A549 (cell line): ENCODE measurements at regions not wholly inside any gene's neighbourhood (a gene's known extent, or its start where the extent isn't known, plus 50 kb on each side); places are given as distances from the start of the nearest gene placed in this dataset.
A peak's percentile ranks its signal among the peaks of the same experiment; 100 is the strongest.
"Not testable (repeated sequence)": the region's sequence is repeated elsewhere in the genome, so short reads cannot be mapped to it uniquely, and the experiment has no call there.

ENCODE experiments used
- ATAC-seq, 2 experiments: fragments of 200-7000 bp in 1 of 2; fragments of >200 bp in 1 of 2; cut with Nextera tagmentation in 1 of 2; cut with Tn5 transposase in 1 of 2; 3 replicates each; pipeline versions ENCODE4 v1.8.0 to v1.9.1; 2018 to 2020; ENCODE audit warnings: mild to moderate bottlenecking in 1 of 2, moderate library complexity in 1 of 2
- CTCF ChIA-PET: fragments of 300-600 bp; sonication (Branson Sonifier 250); formaldehyde crosslinking; extraction: SDS; loops from one replicate; lab custom pipeline; 2021; ENCODE audit warnings: antibody characterized with exemption, inconsistent platforms; lab: Yijun Ruan, JAX
- POLR2A ChIA-PET: fragments of 350-600 bp; formaldehyde crosslinking; extraction: SDS; loops from one replicate; lab custom pipeline; 2021; ENCODE audit warnings: antibody characterized with exemption, inconsistent platforms; lab: Yijun Ruan, JAX
- DNase-seq, 2 experiments: peaks; one replicate each; pipeline versions ENCODE4 v3.0.0 to v3.0.0-alpha.2; 2011 to 2016; ENCODE audit warnings: low read depth in 1 of 2, low spot score in 1 of 2
- FAIRE-seq: peaks from 2 replicates; lab custom pipeline; 2011; peaks lifted over from hg19 to GRCh38; lab: Jason Lieb, UNC
- H3K27ac ChIP-seq, 2 experiments: fragments of >200 bp; sonication (Bioruptor Twin); formaldehyde crosslinking; 3 replicates each; pipeline ENCODE4 v1.5.1; 2016 to 2017
- H3K4me1 ChIP-seq: fragments of >200 bp; sonication (Bioruptor Twin); formaldehyde crosslinking; 3 replicates; pipeline ENCODE4 v1.6.1; 2016
- H3K4me2 ChIP-seq: fragments of >200 bp; sonication (Bioruptor Twin); formaldehyde crosslinking; 3 replicates; pipeline ENCODE4 v1.6.1; 2016
- H3K4me3 ChIP-seq: fragments of >200 bp; sonication (Bioruptor Twin); formaldehyde crosslinking; 3 replicates; pipeline ENCODE4 v1.5.1; 2016
- H3K9me3 ChIP-seq: fragments of >200 bp; sonication (Bioruptor Twin); formaldehyde crosslinking; 3 replicates; pipeline ENCODE4 v1.6.1; 2016
- ATOH8 ChIP-seq: fragments of 250-450 bp; sonication (Bioruptor Pico); IDR thresholded peaks from 2 replicates; pipeline ENCODE4 v1.5.0; 2020; ENCODE audit warnings: low read depth, mild to moderate bottlenecking, moderate library complexity
- EHMT2 ChIP-seq: fragments of 200-600 bp; sonication (generic); IDR thresholded peaks from 2 replicates; pipeline ENCODE4 v1.6.1; 2016; ENCODE audit warnings: antibody characterized with exemption, low read depth, mild to moderate bottlenecking, moderate library complexity
- ESRRA ChIP-seq: fragments of 150-350 bp; IDR thresholded peaks from 2 replicates; pipeline ENCODE4 v1.6.1; 2014; ENCODE audit warnings: mild to moderate bottlenecking, low read length, borderline replicate concordance
- HOXB13 ChIP-seq: fragments of 250-450 bp; sonication (Bioruptor Pico); IDR thresholded peaks from 2 replicates; pipeline ENCODE4 v1.5.0; 2020; ENCODE audit warnings: low read depth, mild to moderate bottlenecking, moderate library complexity
- HOXB5 ChIP-seq: fragments of 250-450 bp; sonication (Bioruptor Pico); IDR thresholded peaks from 2 replicates; pipeline ENCODE4 v1.5.0; 2020; ENCODE audit warnings: mild to moderate bottlenecking, moderate library complexity
- JUN ChIP-seq, 2 experiments: fragments of >200 bp; sonication (Bioruptor Twin); formaldehyde crosslinking; IDR thresholded peaks; 2 replicates in 1 of 2; 3 replicates in 1 of 2; pipeline ENCODE4 v1.6.1; 2016 to 2017
- KDM5A ChIP-seq: fragments of 200-600 bp; sonication (generic); IDR thresholded peaks from 2 replicates; pipeline ENCODE4 v1.6.1; 2016; ENCODE audit warnings: antibody characterized with exemption, mild to moderate bottlenecking
- MAFK ChIP-seq: fragments of 450-650 bp; IDR thresholded peaks from 2 replicates; pipeline ENCODE4 v1.6.1; 2014; ENCODE audit not compliant: partially characterized antibody
- MAX ChIP-seq: IDR thresholded peaks from 2 replicates; pipeline ENCODE4 v1.6.1; 2012
- NFE2L2 ChIP-seq: fragments of 150-350 bp; conservative IDR thresholded peaks from 2 replicates; pipeline ENCODE4 v1.6.1; 2014; ENCODE audit warnings: low read length
- NR3C1 ChIP-seq: fragments of >200 bp; sonication (Bioruptor Twin); formaldehyde crosslinking; IDR thresholded peaks from 3 replicates; pipeline ENCODE4 v1.6.1; 2017
- RFX5 ChIP-seq: fragments of 450-650 bp; IDR thresholded peaks from 2 replicates; pipeline ENCODE4 v1.7.1; 2014; ENCODE audit warnings: antibody characterized with exemption, mild to moderate bottlenecking, moderate library complexity
- SMC3 ChIP-seq: fragments of >200 bp; sonication (Bioruptor Twin); formaldehyde crosslinking; IDR thresholded peaks from 3 replicates; pipeline ENCODE4 v1.6.1; 2018; ENCODE audit warnings: inconsistent platforms
- TFCP2L1 ChIP-seq: fragments of 250-450 bp; sonication (Bioruptor Pico); IDR thresholded peaks from 2 replicates; pipeline ENCODE4 v1.5.0; 2021; ENCODE audit warnings: mild to moderate bottlenecking
- USF2 ChIP-seq: fragments of 450-650 bp; IDR thresholded peaks from 2 replicates; pipeline ENCODE4 v1.6.1; 2014; ENCODE audit warnings: antibody characterized with exemption
- WGBS: methylation state at CpG from one replicate; pipeline ENCODE4 v1.1.6; 2017; ENCODE audit errors: missing lambda C conversion rate; 5-methylcytosine and 5-hydroxymethylcytosine counted together

- no peak for DNase-seq
- Histone ChIP-seq H3K9me3 (no peaks in the 10 kb centered on the region), H3K27ac (no peak overlapping the region), H3K4me1 (no peaks in the 10 kb centered on the region), H3K4me3 (no peak overlapping the region), H3K4me2 (no peak overlapping the region)
- no peak for FAIRE-seq
- 26% methylated on average over 1 of the region's 1 CpG for WGBS
- TF ChIP-seq HOXB13 (CRISPR knock-in tag), result no peak
- no peak for TF ChIP-seq ESRRA
- no peak for TF ChIP-seq ATOH8 (CRISPR knock-in tag)
- no peak for TF ChIP-seq HOXB5 (CRISPR knock-in tag)
- TF ChIP-seq JUN (IDR thresholded peaks at IDR 0.05), result no peak
- no peak for TF ChIP-seq MAFK
- no peak for TF ChIP-seq SMC3
- no peak for TF ChIP-seq USF2
- no peak for TF ChIP-seq KDM5A
- no peak for TF ChIP-seq RFX5
- TF ChIP-seq NR3C1, result no peak
- no peak for TF ChIP-seq NFE2L2
- no peak for TF ChIP-seq EHMT2
- ATAC-seq, result no peak
- CTCF ChIA-PET, result interaction anchor here (0.6 to 1.6 kb wide), 2 partner anchors 10 to 1165 kb away, joined by 3 read pairs; no protein-coding TSS in a partner anchor
- POLR2A ChIA-PET, result no interaction called here
These were observed 351.4 kb upstream of the HS6ST1 start for GRCh38 chr2:128670066-128670465.

GRCh38 chr2:128671981-128672757 lies 353.5 kb upstream of the HS6ST1 start:
- DNase-seq, CTCF ChIA-PET, H3K27ac ChIP-seq, H3K4me1 ChIP-seq, FAIRE-seq, H3K4me3 ChIP-seq, H3K4me2 ChIP-seq, ATAC-seq, H3K9me3 ChIP-seq, POLR2A ChIA-PET: not testable (repeated sequence)
- 63% methylated on average over 14 of the region's 36 CpGs for WGBS

- CTCF ChIA-PET, result interaction anchor here (1.4 kb wide), 1 partner anchor 10 kb away, joined by 3 read pairs; no protein-coding TSS in a partner anchor
- WGBS, result 63% methylated on average over 10 of the region's 12 CpGs
- FAIRE-seq, H3K4me2 ChIP-seq, H3K27ac ChIP-seq, DNase-seq, H3K4me3 ChIP-seq, ATAC-seq, H3K4me1 ChIP-seq, H3K9me3 ChIP-seq, POLR2A ChIA-PET: not testable (repeated sequence)
These were observed 361.0 kb upstream of the HS6ST1 start for GRCh38 chr2:128679680-128680079.

- Histone ChIP-seq H3K27ac (no peak overlapping the region), H3K9me3 (no peaks in the 10 kb centered on the region), H3K4me2 (no peak overlapping the region), H3K4me1 (no peaks in the 10 kb centered on the region), H3K4me3 (no peak overlapping the region)
- FAIRE-seq, result no peak
- no peak for TF ChIP-seq TFCP2L1 (CRISPR knock-in tag)
- no peak for TF ChIP-seq MAFK
- TF ChIP-seq MAX, result no peak
- TF ChIP-seq KDM5A, result no peak
- no peak for TF ChIP-seq EHMT2
- no peak for TF ChIP-seq NR3C1
- ATAC-seq, result peak in 1 of 2 experiments; percentile 40; a peak in 1 of 6 replicates
- DNase-seq, result no peak
- ChIA-PET POLR2A (no interaction called here), CTCF (no interaction called here)
- WGBS, result 24% methylated on average over 5 of the region's 5 CpGs
These were observed 362.8 kb upstream of the HS6ST1 start for GRCh38 chr2:128681507-128681906.
